NCI-H748 treated with DMSO at 0.1 percent for 48 hours (cell line): ENCODE measurements at regions not wholly inside any gene's neighbourhood (a gene's known extent, or its start where the extent isn't known, plus 50 kb on each side); places are given as distances from the start of the nearest gene placed in this dataset.
A peak's percentile ranks its signal among the peaks of the same experiment; 100 is the strongest.
"Not testable (repeated sequence)": the region's sequence is repeated elsewhere in the genome, so short reads cannot be mapped to it uniquely, and the experiment has no call there.

ENCODE experiments used
- DNase-seq: peaks from one replicate; lab custom pipeline; 2025; lab: John Stamatoyannopoulos, UW

DNA sequence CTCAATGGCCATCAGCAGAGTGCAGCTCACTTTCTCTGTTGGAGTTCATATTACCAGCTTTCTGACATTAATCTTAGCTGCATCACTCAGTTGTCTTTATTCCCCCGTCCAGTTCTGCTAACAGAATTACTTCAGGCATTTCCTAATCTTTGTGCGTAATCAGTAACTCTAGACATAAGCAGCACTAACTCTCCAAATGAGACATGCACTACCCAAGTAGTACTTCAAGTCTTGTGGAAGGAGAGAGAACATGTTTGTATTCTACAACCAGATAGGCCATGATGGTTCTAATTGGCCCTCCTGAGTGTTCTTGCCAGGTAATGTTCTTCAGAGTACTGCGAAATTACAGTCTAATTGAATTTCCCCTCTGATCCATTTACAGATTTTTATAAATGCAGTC, 448.5 kb upstream of the RPS6KA3 start:
- no peak for DNase-seq

- DNase-seq = no peak
These were observed 446.1 kb upstream of the RPS6KA3 start for GRCh38 chrX:20712811-20713210.

DNA sequence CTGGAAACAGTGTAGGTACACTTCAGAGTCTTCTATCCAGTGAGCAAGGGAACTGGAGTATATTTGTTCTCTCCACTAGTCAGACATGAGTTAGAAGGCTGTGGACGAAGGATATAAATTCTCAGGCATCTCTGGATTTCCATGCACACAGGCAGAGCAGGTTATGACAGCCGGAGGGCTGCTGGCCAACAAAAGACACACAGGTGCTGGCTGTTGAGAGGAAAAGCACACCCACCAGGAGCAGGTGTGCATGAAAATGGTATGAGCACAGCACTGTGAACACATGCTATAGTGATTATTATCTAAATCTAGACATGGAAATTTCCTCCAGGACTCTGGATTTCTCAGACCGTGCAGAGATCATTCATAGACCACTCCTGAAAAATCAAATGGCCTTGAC, 444.7 kb upstream of the RPS6KA3 start:
- no peak for DNase-seq

DNA sequence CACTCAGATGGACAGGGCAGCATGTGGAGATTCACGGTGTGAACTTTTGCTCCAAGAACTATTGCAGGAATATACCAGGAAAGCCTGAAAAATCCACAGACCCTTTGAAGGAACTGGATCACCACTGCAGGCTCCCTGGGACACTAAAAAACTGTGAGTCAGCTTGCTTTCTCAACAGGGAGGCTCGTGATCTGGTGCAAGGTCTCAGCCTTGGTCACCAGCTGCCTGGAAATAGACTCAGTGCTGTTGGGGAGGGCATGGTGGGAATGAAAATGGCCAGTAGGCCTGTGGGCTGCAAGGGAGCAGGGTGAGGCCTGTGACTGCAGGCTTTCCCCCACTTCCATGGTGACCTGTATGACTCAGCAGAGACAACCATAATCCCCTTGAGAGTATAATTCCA, 426.4 kb upstream of the RPS6KA3 start:
- DNase-seq = no peak

- no peak for DNase-seq
These were observed 419.5 kb upstream of the RPS6KA3 start for GRCh38 chrX:20686256-20686655.

DNA sequence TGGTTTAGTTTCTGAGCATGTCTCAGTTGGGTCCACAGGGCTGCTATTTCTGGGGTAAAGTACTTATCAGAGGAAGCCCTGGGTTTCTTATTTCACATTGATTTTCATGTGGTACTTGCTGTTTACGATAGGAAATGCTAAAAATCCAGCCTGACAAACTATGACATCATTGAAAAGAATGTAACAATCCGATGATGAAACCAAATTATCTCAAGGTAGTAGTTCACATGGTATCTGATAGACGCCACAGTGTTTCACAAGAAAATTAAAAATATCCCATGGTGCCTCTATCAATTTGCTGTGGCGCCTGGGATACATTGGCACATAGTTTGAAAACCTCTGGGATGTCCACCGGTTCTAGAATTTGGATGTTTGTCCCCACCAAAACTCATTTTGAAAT, 418.9 kb upstream of the RPS6KA3 start:
- DNase-seq = no peak

DNA sequence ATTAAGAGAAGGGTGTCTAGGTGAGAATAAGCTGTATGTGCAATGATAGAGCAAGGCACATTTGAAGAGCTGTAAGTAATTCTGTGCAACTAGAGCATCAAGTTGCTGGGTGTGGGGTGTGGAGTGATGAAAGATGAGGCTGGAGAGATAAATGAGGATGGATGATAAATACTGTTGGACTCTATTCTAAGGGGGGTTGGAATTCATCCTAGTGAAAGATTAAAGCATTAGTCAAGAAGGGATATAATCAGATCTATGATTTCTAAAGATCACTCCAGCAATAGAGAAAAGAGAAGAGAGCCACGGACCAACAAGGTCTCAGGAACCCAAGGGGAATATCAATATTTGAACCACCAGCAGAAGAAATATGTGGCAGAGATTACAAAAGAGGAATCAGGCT, 415.0 kb upstream of the RPS6KA3 start:
- no peak for DNase-seq

- DNase-seq = no peak
These were observed 414.3 kb upstream of the RPS6KA3 start for GRCh38 chrX:20680998-20681397.

DNA sequence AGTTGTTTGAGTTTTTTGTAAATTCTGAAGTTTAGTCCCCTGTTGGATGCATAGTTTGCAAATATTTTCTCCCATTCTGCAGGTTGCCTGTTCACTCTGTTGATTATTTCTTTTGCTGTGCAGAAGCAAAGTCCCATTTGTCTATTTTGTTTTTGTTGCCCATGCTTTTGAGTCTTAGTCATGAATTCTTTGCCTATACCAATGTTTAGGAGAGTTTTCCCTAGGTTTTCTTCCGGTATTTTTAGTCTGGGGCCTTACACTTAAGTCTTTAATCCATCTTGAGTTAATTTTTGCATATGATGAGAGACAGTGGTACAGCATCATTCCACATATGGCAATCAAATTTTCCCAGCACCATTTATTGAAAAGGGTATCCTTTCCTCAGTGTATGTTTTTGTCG, 405.8 kb upstream of the RPS6KA3 start:
- DNase-seq = no peak

GRCh38 chrX:20671746-20672145, 405.0 kb upstream of the RPS6KA3 start:
- not testable (repeated sequence) for DNase-seq

- no peak for DNase-seq
These were observed 403.9 kb upstream of the RPS6KA3 start for GRCh38 chrX:20670611-20671010.

DNA sequence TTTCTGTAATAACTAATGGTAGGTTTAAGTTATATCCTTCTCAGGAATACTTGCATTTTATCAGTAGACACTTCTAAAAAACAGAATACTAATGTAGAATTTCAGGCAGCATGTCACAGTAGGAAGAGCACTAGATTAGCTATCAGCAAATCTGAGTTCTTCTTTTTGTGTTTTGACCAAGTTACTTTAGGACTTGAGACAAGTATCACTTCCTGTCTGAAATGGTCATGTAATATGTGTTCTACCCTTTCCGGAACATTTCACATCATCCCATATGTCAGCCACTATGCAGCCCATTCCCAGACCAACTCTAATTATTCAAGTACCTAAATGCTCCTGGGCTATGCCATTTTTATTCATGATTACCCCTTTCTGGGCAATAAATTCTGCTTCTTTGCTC, 401.8 kb upstream of the RPS6KA3 start:
- no peak for DNase-seq

DNA sequence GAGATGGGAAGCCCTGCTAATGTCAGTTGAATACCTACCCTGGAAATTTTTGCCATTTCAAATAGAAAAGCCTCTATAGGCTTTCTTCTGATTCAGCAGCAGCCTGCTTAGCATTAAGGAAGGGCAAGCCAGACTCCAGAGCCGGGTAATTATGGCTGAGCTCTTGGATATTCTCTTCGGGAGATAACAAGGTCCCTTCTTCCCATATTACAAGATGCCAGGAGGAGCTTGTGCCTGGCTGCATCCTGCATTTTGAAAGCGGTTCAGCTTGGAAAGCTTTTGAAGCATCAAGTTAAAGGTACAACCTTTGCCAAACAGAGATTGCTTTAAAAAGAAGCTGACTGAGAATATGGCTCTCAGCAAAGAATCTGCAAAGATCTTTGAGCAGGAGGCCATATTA, 399.6 kb upstream of the RPS6KA3 start:
- no peak for DNase-seq

- DNase-seq = no peak
These were observed 398.8 kb upstream of the RPS6KA3 start for GRCh38 chrX:20665481-20665880.

GRCh38 chrX:20664774-20665173, 398.1 kb upstream of the RPS6KA3 start:
- DNase-seq = peak; percentile 14

DNA sequence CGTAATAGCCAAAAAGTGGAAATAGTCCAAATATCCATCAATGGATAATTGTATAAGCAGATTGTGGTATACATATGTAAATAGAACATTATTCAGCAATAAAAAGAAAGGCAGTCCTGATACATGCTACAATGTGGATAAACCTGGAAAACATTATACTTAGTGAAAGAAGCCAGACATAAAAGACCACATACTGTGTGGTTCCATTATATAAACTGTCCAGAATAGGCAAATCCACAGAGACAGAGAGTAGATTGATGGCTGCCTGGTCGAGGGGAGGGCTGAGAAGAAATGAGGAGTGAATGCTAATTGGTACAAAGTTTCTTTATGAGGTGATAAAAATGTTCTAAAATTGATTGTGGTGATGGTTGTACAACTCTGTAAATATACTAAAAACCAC, 397.4 kb upstream of the RPS6KA3 start:
- DNase-seq = no peak

DNA sequence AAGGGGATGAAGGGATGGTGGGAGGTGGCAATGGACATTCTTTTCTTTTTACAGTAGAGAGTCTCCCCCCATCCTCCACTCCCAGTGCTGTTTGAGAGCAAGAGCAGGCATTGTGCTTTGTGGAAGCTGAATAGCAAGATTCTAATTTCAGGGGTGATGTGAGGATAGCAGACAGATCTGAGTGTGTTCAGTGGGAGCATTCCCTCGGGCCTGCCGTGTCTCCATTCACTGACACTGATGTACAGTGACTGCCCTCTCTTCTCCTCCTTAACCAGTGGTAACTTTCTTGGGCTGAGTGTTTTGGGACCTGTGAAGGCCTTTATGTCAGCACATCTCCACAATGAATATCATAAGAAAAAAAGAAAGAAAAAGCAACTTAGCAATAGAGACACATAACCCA, 396.6 kb upstream of the RPS6KA3 start:
- no peak for DNase-seq

- DNase-seq = no peak
These were observed 390.0 kb upstream of the RPS6KA3 start for GRCh38 chrX:20656721-20657120.

DNA sequence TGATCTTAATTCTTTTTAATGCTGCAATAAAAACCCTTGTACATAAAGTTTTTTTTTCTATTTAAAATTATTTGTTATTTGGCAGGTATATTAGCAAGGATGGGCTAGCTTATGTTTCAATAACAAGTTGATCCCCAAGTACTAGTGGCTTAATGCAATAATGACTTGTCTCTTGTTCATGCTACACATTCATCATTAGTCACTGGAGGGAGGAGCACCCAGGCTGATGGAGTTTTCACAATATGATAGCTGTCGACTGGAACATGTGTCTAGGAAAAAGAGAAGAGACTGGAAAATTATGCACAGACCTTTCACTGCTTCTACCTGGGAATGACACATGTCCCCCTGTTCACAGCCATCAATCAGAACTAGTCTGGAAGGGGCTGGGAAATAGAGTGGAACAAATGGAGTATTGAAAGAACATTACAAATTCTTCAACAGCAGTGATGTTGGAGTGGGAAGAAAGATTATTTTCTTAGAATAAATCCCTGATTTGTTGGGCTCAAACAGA, 387.9 kb upstream of the RPS6KA3 start:
- DNase-seq = no peak

- DNase-seq = no peak
These were observed 386.4 kb upstream of the RPS6KA3 start for GRCh38 chrX:20653070-20653469.

- DNase-seq = no peak
These were observed 375.2 kb upstream of the RPS6KA3 start for GRCh38 chrX:20641954-20642353.

- no peak for DNase-seq
These were observed 372.4 kb upstream of the RPS6KA3 start for GRCh38 chrX:20639115-20639514.

DNA sequence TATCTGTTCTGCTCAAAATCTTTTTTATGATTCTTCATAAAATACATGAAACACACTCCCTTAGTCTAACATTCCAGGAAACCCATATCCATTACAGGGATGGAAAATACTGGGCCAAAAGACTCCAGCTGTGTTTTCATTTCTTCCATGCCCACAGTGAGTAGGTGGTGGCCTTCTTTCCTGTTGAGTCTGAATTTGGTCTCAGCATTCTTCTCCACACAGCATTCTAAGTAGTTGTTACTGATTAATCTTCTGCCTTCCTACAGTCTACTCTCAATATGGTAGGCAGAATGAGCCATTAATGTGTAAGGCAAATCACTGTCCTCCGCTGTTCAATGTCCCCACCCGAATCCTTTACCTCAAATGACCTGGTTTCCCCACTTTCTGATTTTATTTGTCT, 370.6 kb upstream of the RPS6KA3 start:
- DNase-seq = no peak

DNA sequence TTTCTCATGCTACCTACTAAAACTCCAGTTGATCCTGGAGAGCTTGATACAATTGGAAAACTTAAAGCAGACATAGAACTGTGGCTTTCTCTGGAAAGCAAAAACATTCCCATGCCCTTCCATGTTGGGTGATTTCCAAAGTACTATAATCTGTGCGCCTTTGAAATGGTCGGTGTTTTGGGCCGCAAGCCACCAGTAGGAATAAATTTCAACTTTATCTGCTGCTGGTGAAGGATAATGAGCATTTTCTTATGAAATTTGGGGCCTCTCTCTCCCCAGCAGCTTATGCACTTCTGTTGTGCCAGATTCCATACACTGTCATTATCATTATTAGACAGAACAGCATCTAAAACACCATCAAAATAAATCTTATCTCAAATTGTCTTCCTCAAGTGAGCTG, 366.7 kb upstream of the RPS6KA3 start:
- no peak for DNase-seq

GRCh38 chrX:20623448-20623847, 356.7 kb upstream of the RPS6KA3 start:
- DNase-seq = no peak
